ENCODE measurements at regions not wholly inside any gene's neighbourhood (a gene's known extent, or its start where the extent isn't known, plus 50 kb on each side); places are given as distances from the start of the nearest gene placed in this dataset.
"Not testable (repeated sequence)": the region's sequence is repeated elsewhere in the genome, so short reads cannot be mapped to it uniquely, and the experiment has no call there.

GRCh38 chr4:105061731-105062130, 84.9 kb upstream of the TET2 start:
- Histone ChIP-seq H3K9ac (ENCODE audit: low read length) (no peak overlapping the region), H3K4me1 (ENCODE audit: control insufficient read depth, low read depth, low read length) (peaks cover 6% of the 10 kb centered on the region), H3K27me3 (ENCODE audit: control insufficient read depth, insufficient read depth, low read length) (no peaks in the 10 kb centered on the region), H3K27ac (ENCODE audit: low read length) (no peak overlapping the region), H3K9me3 (ENCODE audit: control insufficient read depth, low read depth, low read length) (no peaks in the 10 kb centered on the region), H3K4me3 (ENCODE audit: low read length) (no peak overlapping the region), H3K36me3 (ENCODE audit: control insufficient read depth, low read depth, low read length) (no peaks in the 10 kb centered on the region)

GRCh38 chr4:105066401-105066800, 80.3 kb upstream of the TET2 start:
- H3K27me3 ChIP-seq (ENCODE audit: control insufficient read depth, insufficient read depth, low read length), result no peaks in the 10 kb centered on the region
- no peak overlapping the region for H3K9ac ChIP-seq (ENCODE audit: low read length)
- no peaks in the 10 kb centered on the region for H3K9me3 ChIP-seq (ENCODE audit: control insufficient read depth, low read depth, low read length)
- no peak overlapping the region for H3K4me3 ChIP-seq (ENCODE audit: low read length)
- no peaks in the 10 kb centered on the region for H3K36me3 ChIP-seq (ENCODE audit: control insufficient read depth, low read depth, low read length)
- no peak overlapping the region for H3K27ac ChIP-seq (ENCODE audit: low read length)
- no peaks in the 10 kb centered on the region for H3K4me1 ChIP-seq (ENCODE audit: control insufficient read depth, low read depth, low read length)

- H3K4me3 ChIP-seq (ENCODE audit: low read length), result no peak overlapping the region
- H3K27me3 ChIP-seq (ENCODE audit: control insufficient read depth, insufficient read depth, low read length), result no peaks in the 10 kb centered on the region
- H3K9me3 ChIP-seq (ENCODE audit: control insufficient read depth, low read depth, low read length), result no peaks in the 10 kb centered on the region
- no peak overlapping the region for H3K9ac ChIP-seq (ENCODE audit: low read length)
- H3K4me1 ChIP-seq (ENCODE audit: control insufficient read depth, low read depth, low read length), result no peaks in the 10 kb centered on the region
- H3K36me3 ChIP-seq (ENCODE audit: control insufficient read depth, low read depth, low read length), result no peaks in the 10 kb centered on the region
- H3K27ac ChIP-seq (ENCODE audit: low read length), result no peak overlapping the region
Observed at GRCh38 chr4:105067431-105067830, 79.2 kb upstream of the TET2 start.

- no peaks in the 10 kb centered on the region for H3K9me3 ChIP-seq (ENCODE audit: control insufficient read depth, low read depth, low read length)
- no peak overlapping the region for H3K27ac ChIP-seq (ENCODE audit: low read length)
- H3K36me3 ChIP-seq (ENCODE audit: control insufficient read depth, low read depth, low read length), result no peaks in the 10 kb centered on the region
- H3K9ac ChIP-seq (ENCODE audit: low read length), result no peak overlapping the region
- no peaks in the 10 kb centered on the region for H3K27me3 ChIP-seq (ENCODE audit: control insufficient read depth, insufficient read depth, low read length)
- no peak overlapping the region for H3K4me3 ChIP-seq (ENCODE audit: low read length)
- H3K4me1 ChIP-seq (ENCODE audit: control insufficient read depth, low read depth, low read length), result no peaks in the 10 kb centered on the region
Observed at GRCh38 chr4:105067946-105068345, 78.7 kb upstream of the TET2 start.

- Histone ChIP-seq H3K36me3 (ENCODE audit: control insufficient read depth, low read depth, low read length) (no peaks in the 10 kb centered on the region), H3K9ac (ENCODE audit: low read length) (no peak overlapping the region), H3K9me3 (ENCODE audit: control insufficient read depth, low read depth, low read length) (no peaks in the 10 kb centered on the region), H3K27ac (ENCODE audit: low read length) (no peak overlapping the region), H3K27me3 (ENCODE audit: control insufficient read depth, insufficient read depth, low read length) (no peaks in the 10 kb centered on the region), H3K4me1 (ENCODE audit: control insufficient read depth, low read depth, low read length) (no peaks in the 10 kb centered on the region), H3K4me3 (ENCODE audit: low read length) (no peak overlapping the region)
Observed at GRCh38 chr4:105068516-105068915, 78.2 kb upstream of the TET2 start.

GRCh38 chr4:105072095-105072494, 74.6 kb upstream of the TET2 start:
- not testable (repeated sequence) for H3K4me1 ChIP-seq (ENCODE audit: control insufficient read depth, low read depth, low read length); H3K27me3 ChIP-seq (ENCODE audit: control insufficient read depth, insufficient read depth, low read length); H3K9ac ChIP-seq (ENCODE audit: low read length); H3K36me3 ChIP-seq (ENCODE audit: control insufficient read depth, low read depth, low read length); H3K9me3 ChIP-seq (ENCODE audit: control insufficient read depth, low read depth, low read length); H3K4me3 ChIP-seq (ENCODE audit: low read length); H3K27ac ChIP-seq (ENCODE audit: low read length)

GRCh38 chr4:105074097-105074496, 72.6 kb upstream of the TET2 start:
- H3K9me3 ChIP-seq (ENCODE audit: control insufficient read depth, low read depth, low read length), result no peaks in the 10 kb centered on the region
- no peak overlapping the region for H3K9ac ChIP-seq (ENCODE audit: low read length)
- H3K27me3 ChIP-seq (ENCODE audit: control insufficient read depth, insufficient read depth, low read length), result no peaks in the 10 kb centered on the region
- H3K4me3 ChIP-seq (ENCODE audit: low read length), result no peak overlapping the region
- no peak overlapping the region for H3K27ac ChIP-seq (ENCODE audit: low read length)
- no peaks in the 10 kb centered on the region for H3K4me1 ChIP-seq (ENCODE audit: control insufficient read depth, low read depth, low read length)
- H3K36me3 ChIP-seq (ENCODE audit: control insufficient read depth, low read depth, low read length), result no peaks in the 10 kb centered on the region

- H3K27ac ChIP-seq (ENCODE audit: low read length), result no peak overlapping the region
- no peak overlapping the region for H3K9ac ChIP-seq (ENCODE audit: low read length)
- H3K36me3 ChIP-seq (ENCODE audit: control insufficient read depth, low read depth, low read length), result no peaks in the 10 kb centered on the region
- no peaks in the 10 kb centered on the region for H3K9me3 ChIP-seq (ENCODE audit: control insufficient read depth, low read depth, low read length)
- no peaks in the 10 kb centered on the region for H3K4me1 ChIP-seq (ENCODE audit: control insufficient read depth, low read depth, low read length)
- H3K4me3 ChIP-seq (ENCODE audit: low read length), result no peak overlapping the region
- H3K27me3 ChIP-seq (ENCODE audit: control insufficient read depth, insufficient read depth, low read length), result no peaks in the 10 kb centered on the region
Observed at GRCh38 chr4:105075045-105075444, 71.6 kb upstream of the TET2 start.

- Histone ChIP-seq H3K4me1 (ENCODE audit: control insufficient read depth, low read depth, low read length) (peaks cover 7% of the 10 kb centered on the region), H3K27me3 (ENCODE audit: control insufficient read depth, insufficient read depth, low read length) (no peaks in the 10 kb centered on the region), H3K9ac (ENCODE audit: low read length) (no peak overlapping the region), H3K9me3 (ENCODE audit: control insufficient read depth, low read depth, low read length) (no peaks in the 10 kb centered on the region), H3K4me3 (ENCODE audit: low read length) (no peak overlapping the region), H3K36me3 (ENCODE audit: control insufficient read depth, low read depth, low read length) (no peaks in the 10 kb centered on the region), H3K27ac (ENCODE audit: low read length) (no peak overlapping the region)
Observed at GRCh38 chr4:105088110-105088879, 58.4 kb upstream of the TET2 start.

- H3K36me3 ChIP-seq (ENCODE audit: control insufficient read depth, low read depth, low read length), result no peaks in the 10 kb centered on the region
- no peak overlapping the region for H3K27ac ChIP-seq (ENCODE audit: low read length)
- H3K4me3 ChIP-seq (ENCODE audit: low read length), result no peak overlapping the region
- H3K4me1 ChIP-seq (ENCODE audit: control insufficient read depth, low read depth, low read length), result peaks cover 7% of the 10 kb centered on the region
- H3K9ac ChIP-seq (ENCODE audit: low read length), result no peak overlapping the region
- no peaks in the 10 kb centered on the region for H3K27me3 ChIP-seq (ENCODE audit: control insufficient read depth, insufficient read depth, low read length)
- no peaks in the 10 kb centered on the region for H3K9me3 ChIP-seq (ENCODE audit: control insufficient read depth, low read depth, low read length)
Observed at GRCh38 chr4:105092356-105092755, 54.3 kb upstream of the TET2 start.

GRCh38 chr4:105092768-105093167, 53.9 kb upstream of the TET2 start:
- H3K36me3 ChIP-seq (ENCODE audit: control insufficient read depth, low read depth, low read length), result no peaks in the 10 kb centered on the region
- H3K4me1 ChIP-seq (ENCODE audit: control insufficient read depth, low read depth, low read length), result peaks cover 7% of the 10 kb centered on the region
- no peak overlapping the region for H3K27ac ChIP-seq (ENCODE audit: low read length)
- H3K9ac ChIP-seq (ENCODE audit: low read length), result no peak overlapping the region
- H3K9me3 ChIP-seq (ENCODE audit: control insufficient read depth, low read depth, low read length), result no peaks in the 10 kb centered on the region
- H3K4me3 ChIP-seq (ENCODE audit: low read length), result no peak overlapping the region
- no peaks in the 10 kb centered on the region for H3K27me3 ChIP-seq (ENCODE audit: control insufficient read depth, insufficient read depth, low read length)

- no peak overlapping the region for H3K4me3 ChIP-seq (ENCODE audit: low read length)
- H3K9ac ChIP-seq (ENCODE audit: low read length), result no peak overlapping the region
- no peaks in the 10 kb centered on the region for H3K4me1 ChIP-seq (ENCODE audit: control insufficient read depth, low read depth, low read length)
- H3K27ac ChIP-seq (ENCODE audit: low read length), result no peak overlapping the region
- H3K27me3 ChIP-seq (ENCODE audit: control insufficient read depth, insufficient read depth, low read length), result no peaks in the 10 kb centered on the region
- H3K9me3 ChIP-seq (ENCODE audit: control insufficient read depth, low read depth, low read length), result peaks cover 7% of the 10 kb centered on the region
- no peaks in the 10 kb centered on the region for H3K36me3 ChIP-seq (ENCODE audit: control insufficient read depth, low read depth, low read length)
Observed at GRCh38 chr4:105093975-105094374, 52.7 kb upstream of the TET2 start.

All from iPS-18a (cell line).